ENCODE measurements at regions not wholly inside any gene's neighbourhood (a gene's known extent, or its start where the extent isn't known, plus 50 kb on each side); places are given as distances from the start of the nearest gene placed in this dataset.

DNA sequence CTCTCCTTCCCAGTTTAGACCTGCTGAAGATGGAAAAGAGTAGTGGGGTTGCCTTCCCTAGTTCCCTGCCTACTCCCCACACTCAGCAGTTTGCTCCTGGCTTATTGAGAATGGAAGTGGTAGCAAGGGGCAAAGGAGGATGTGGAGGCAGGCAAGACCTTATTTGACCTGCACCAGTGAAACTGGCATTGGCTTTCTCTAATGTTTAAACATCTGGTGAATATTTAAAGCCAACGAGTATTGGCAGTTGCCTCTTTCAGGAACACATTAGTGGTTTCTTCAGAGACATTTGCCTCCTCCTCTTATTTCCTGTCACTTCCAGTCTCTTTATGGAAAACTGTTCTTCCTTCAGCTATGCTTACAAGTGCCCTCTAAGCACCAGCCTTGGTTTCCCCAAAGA lies 62.4 kb upstream of the VAV3 start:
- H3K79me1 ChIP-seq (ENCODE audit: low read length): no peaks in the 10 kb centered on the region
- H3K4me1 ChIP-seq (ENCODE audit: control insufficient read depth, low read depth, low read length): no peaks in the 10 kb centered on the region
- H3K27ac ChIP-seq (ENCODE audit: low read depth, low read length): no peak overlapping the region
- H3K18ac ChIP-seq (ENCODE audit: low read length): no peak overlapping the region
- no peaks in the 10 kb centered on the region for H3K27me3 ChIP-seq (ENCODE audit: insufficient read depth, low read length, poor library complexity)
- no peak overlapping the region for H2BK5ac ChIP-seq (ENCODE audit: low read length)
- no peak for DNase-seq
- no peak overlapping the region for H2AK5ac ChIP-seq (ENCODE audit: low read length)
- H4K8ac ChIP-seq (ENCODE audit: low read depth, low read length): no peak overlapping the region
- H3K9ac ChIP-seq (ENCODE audit: low read length): no peak overlapping the region
- no peak overlapping the region for H3K4ac ChIP-seq (ENCODE audit: low read depth, low read length)
- H3K4me3 ChIP-seq (ENCODE audit: low read length): no peak overlapping the region
- H2BK15ac ChIP-seq (replicated peaks; ENCODE audit: low read depth): no peak overlapping the region
- H3K36me3 ChIP-seq (ENCODE audit: control insufficient read depth, insufficient read depth, low read length): no peaks in the 10 kb centered on the region
- H3K56ac ChIP-seq (ENCODE audit: low read length): no peak overlapping the region
- H3K4me2 ChIP-seq (ENCODE audit: low read length): no peak overlapping the region
- no CpG with 5 or more reads among the region's 1 CpG for WGBS (ENCODE audit: extremely low coverage, insufficient coverage, low lambda C conversion rate)
- no peak overlapping the region for H3K23ac ChIP-seq (ENCODE audit: low read length)
- no peak overlapping the region for H2BK120ac ChIP-seq (ENCODE audit: low read depth, low read length)
- H3K79me2 ChIP-seq (ENCODE audit: control insufficient read depth, insufficient read depth, low read length): no peaks in the 10 kb centered on the region
- no peak overlapping the region for H4K5ac ChIP-seq (ENCODE audit: low read length)

DNA sequence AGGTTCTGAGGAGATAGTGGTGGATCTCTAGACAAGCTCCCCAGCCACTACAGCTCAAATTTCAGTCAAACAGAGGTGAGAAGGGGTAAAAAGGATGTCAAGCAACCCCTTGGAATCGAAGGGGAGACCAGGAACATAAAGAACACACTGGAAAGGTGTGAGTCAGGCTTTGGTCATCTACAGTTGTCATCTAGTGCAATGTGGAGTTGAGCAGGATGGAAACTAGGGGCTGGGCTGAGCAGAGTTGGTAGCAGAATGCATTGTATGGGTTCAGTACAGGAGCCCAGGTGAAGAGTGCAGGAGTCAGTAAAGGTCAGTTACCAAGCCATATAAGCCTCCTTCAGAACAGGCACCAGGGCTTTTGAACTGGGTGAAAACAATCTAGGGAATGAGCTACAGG lies 52.7 kb upstream of the VAV3 start:
- Histone ChIP-seq H3K4me1 (ENCODE audit: control insufficient read depth, low read depth, low read length) (peaks cover 6% of the 10 kb centered on the region), H3K4me2 (ENCODE audit: low read length) (no peak overlapping the region), H4K8ac (ENCODE audit: low read depth, low read length) (no peak overlapping the region), H2BK120ac (ENCODE audit: low read depth, low read length) (no peak overlapping the region), H3K27ac (ENCODE audit: low read depth, low read length) (no peak overlapping the region), H4K5ac (ENCODE audit: low read length) (no peak overlapping the region), H3K4ac (ENCODE audit: low read depth, low read length) (no peak overlapping the region), H3K56ac (ENCODE audit: low read length) (peak overlapping the region; percentile 18), H3K18ac (ENCODE audit: low read length) (no peak overlapping the region), H3K36me3 (ENCODE audit: control insufficient read depth, insufficient read depth, low read length) (no peaks in the 10 kb centered on the region), H2AK5ac (ENCODE audit: low read length) (peak overlapping the region; percentile 13), H3K23ac (ENCODE audit: low read length) (no peak overlapping the region), H3K27me3 (ENCODE audit: insufficient read depth, low read length, poor library complexity) (no peaks in the 10 kb centered on the region), H3K9ac (ENCODE audit: low read length) (no peak overlapping the region), H3K79me2 (ENCODE audit: control insufficient read depth, insufficient read depth, low read length) (no peaks in the 10 kb centered on the region), H2BK5ac (ENCODE audit: low read length) (no peak overlapping the region), H2BK15ac (replicated peaks; ENCODE audit: low read depth) (no peak overlapping the region), H3K4me3 (ENCODE audit: low read length) (no peak overlapping the region), H3K79me1 (ENCODE audit: low read length) (no peaks in the 10 kb centered on the region)
- no peak for DNase-seq
- WGBS (ENCODE audit: extremely low coverage, insufficient coverage, low lambda C conversion rate): no CpG with 5 or more reads among the region's 1 CpG

DNA sequence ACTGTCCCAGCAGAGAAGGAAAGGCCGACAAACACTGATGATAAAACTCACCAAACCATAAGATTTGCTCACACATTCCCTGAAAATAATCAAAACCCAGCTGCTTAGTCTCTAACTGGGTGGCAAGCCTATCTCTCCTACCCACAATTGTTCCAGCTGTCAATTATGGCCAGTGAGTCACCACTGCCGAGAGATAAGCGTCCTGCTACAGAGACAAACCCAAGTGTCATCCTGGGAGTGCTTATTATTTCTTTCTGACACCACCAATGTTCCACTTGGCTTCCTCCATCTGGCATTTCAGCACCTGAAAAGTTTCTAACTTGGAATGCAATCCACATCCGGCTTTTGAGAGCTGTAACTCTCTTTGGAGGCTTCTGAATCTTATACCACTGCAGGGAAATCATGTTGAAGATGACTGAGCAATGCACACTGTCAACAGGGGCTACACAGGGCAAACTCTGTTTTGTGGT lies 51.5 kb upstream of the VAV3 start:
- Histone ChIP-seq H3K36me3 (ENCODE audit: control insufficient read depth, insufficient read depth, low read length) (no peaks in the 10 kb centered on the region), H2AK5ac (ENCODE audit: low read length) (no peak overlapping the region), H3K79me2 (ENCODE audit: control insufficient read depth, insufficient read depth, low read length) (no peaks in the 10 kb centered on the region), H3K56ac (ENCODE audit: low read length) (no peak overlapping the region), H3K27me3 (ENCODE audit: insufficient read depth, low read length, poor library complexity) (no peaks in the 10 kb centered on the region), H3K23ac (ENCODE audit: low read length) (no peak overlapping the region), H3K79me1 (ENCODE audit: low read length) (no peaks in the 10 kb centered on the region), H3K4me3 (ENCODE audit: low read length) (no peak overlapping the region), H4K5ac (ENCODE audit: low read length) (no peak overlapping the region), H3K4me1 (ENCODE audit: control insufficient read depth, low read depth, low read length) (peaks cover 6% of the 10 kb centered on the region), H2BK120ac (ENCODE audit: low read depth, low read length) (no peak overlapping the region), H3K4me2 (ENCODE audit: low read length) (no peak overlapping the region), H2BK5ac (ENCODE audit: low read length) (no peak overlapping the region), H3K18ac (ENCODE audit: low read length) (peak overlapping the region; percentile 61), H3K4ac (ENCODE audit: low read depth, low read length) (no peak overlapping the region), H2BK15ac (replicated peaks; ENCODE audit: low read depth) (no peak overlapping the region), H3K27ac (ENCODE audit: low read depth, low read length) (no peak overlapping the region), H3K9ac (ENCODE audit: low read length) (no peak overlapping the region), H4K8ac (ENCODE audit: low read depth, low read length) (no peak overlapping the region)
- WGBS (ENCODE audit: extremely low coverage, insufficient coverage, low lambda C conversion rate): no CpG with 5 or more reads among the region's 4 CpGs
- peak; percentile 85 for DNase-seq

Measured in mesendoderm (in vitro differentiated cells).